ENCODE measurements at regions not wholly inside any gene's neighbourhood (a gene's known extent, or its start where the extent isn't known, plus 50 kb on each side); places are given as distances from the start of the nearest gene placed in this dataset.
"Not testable (repeated sequence)": the region's sequence is repeated elsewhere in the genome, so short reads cannot be mapped to it uniquely, and the experiment has no call there.

DNA sequence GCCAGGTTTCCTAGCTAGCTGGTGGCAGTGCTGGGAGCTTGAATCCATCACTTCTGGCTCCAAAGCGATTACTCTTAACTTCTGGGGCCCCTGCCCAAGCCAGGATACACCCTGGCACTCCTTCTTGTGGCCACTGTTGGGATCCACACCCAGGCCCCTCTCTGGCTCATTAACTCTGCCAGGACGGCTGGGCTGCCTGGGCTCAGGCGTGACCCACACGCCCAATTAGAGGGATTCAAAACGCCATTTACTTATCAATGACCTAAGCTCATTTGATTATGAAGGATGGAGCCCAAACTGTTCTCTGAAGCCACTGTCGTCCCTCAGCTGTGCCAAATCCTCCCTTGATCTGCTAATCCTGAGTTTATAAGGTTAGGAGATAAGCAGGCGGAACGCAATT is 79.7 kb upstream of the BRD7 start:
- 68% methylated on average over 8 of the region's 8 CpGs for WGBS
- no peaks in the 10 kb centered on the region for H3K36me3 ChIP-seq (ENCODE audit: control insufficient read depth in 4 of 4, insufficient read depth in 3 of 4, low read depth in 1 of 4, low read length in 3 of 4)
- H3K27ac ChIP-seq (ENCODE audit: low read depth in 1 of 2, low read length in 2 of 2) = no peak overlapping the region
- no peak overlapping the region for H3K4me3 ChIP-seq (ENCODE audit: low read depth in 1 of 3, low read length in 3 of 3)
- no peak overlapping the region for H3K9ac ChIP-seq (ENCODE audit: low read depth in 1 of 2, low read length in 2 of 2)
- H3K27me3 ChIP-seq (ENCODE audit: control insufficient read depth in 4 of 4, insufficient read depth in 4 of 4, low read length in 3 of 4) = no peaks in the 10 kb centered on the region
- no peaks in the 10 kb centered on the region for H3K4me1 ChIP-seq (ENCODE audit: control insufficient read depth in 4 of 4, insufficient read depth in 4 of 4, low read length in 3 of 4)
- H3K9me3 ChIP-seq (ENCODE audit: control insufficient read depth in 4 of 4, low read length in 3 of 4) = no peaks in the 10 kb centered on the region
- DNase-seq (ENCODE audit: low spot score) = no peak
- TF ChIP-seq YY1 (IDR thresholded peaks at IDR 0.05) (no peak), RXRA (IDR thresholded peaks at IDR 0.05) (no peak)
- TF ChIP-seq, protein P1, sequence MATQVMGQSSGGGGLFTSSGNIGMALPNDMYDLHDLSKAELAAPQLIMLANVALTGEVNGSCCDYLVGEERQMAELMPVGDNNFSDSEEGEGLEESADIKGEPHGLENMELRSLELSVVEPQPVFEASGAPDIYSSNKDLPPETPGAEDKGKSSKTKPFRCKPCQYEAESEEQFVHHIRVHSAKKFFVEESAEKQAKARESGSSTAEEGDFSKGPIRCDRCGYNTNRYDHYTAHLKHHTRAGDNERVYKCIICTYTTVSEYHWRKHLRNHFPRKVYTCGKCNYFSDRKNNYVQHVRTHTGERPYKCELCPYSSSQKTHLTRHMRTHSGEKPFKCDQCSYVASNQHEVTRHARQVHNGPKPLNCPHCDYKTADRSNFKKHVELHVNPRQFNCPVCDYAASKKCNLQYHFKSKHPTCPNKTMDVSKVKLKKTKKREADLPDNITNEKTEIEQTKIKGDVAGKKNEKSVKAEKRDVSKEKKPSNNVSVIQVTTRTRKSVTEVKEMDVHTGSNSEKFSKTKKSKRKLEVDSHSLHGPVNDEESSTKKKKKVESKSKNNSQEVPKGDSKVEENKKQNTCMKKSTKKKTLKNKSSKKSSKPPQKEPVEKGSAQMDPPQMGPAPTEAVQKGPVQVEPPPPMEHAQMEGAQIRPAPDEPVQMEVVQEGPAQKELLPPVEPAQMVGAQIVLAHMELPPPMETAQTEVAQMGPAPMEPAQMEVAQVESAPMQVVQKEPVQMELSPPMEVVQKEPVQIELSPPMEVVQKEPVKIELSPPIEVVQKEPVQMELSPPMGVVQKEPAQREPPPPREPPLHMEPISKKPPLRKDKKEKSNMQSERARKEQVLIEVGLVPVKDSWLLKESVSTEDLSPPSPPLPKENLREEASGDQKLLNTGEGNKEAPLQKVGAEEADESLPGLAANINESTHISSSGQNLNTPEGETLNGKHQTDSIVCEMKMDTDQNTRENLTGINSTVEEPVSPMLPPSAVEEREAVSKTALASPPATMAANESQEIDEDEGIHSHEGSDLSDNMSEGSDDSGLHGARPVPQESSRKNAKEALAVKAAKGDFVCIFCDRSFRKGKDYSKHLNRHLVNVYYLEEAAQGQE (IDR thresholded peaks at IDR 0.05) = no peak
- TF ChIP-seq, protein P2, sequence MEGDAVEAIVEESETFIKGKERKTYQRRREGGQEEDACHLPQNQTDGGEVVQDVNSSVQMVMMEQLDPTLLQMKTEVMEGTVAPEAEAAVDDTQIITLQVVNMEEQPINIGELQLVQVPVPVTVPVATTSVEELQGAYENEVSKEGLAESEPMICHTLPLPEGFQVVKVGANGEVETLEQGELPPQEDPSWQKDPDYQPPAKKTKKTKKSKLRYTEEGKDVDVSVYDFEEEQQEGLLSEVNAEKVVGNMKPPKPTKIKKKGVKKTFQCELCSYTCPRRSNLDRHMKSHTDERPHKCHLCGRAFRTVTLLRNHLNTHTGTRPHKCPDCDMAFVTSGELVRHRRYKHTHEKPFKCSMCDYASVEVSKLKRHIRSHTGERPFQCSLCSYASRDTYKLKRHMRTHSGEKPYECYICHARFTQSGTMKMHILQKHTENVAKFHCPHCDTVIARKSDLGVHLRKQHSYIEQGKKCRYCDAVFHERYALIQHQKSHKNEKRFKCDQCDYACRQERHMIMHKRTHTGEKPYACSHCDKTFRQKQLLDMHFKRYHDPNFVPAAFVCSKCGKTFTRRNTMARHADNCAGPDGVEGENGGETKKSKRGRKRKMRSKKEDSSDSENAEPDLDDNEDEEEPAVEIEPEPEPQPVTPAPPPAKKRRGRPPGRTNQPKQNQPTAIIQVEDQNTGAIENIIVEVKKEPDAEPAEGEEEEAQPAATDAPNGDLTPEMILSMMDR (IDR thresholded peaks at IDR 0.05; ENCODE audit: low read depth, low read length, missing input control) = no peak
- TF ChIP-seq, protein P3, sequence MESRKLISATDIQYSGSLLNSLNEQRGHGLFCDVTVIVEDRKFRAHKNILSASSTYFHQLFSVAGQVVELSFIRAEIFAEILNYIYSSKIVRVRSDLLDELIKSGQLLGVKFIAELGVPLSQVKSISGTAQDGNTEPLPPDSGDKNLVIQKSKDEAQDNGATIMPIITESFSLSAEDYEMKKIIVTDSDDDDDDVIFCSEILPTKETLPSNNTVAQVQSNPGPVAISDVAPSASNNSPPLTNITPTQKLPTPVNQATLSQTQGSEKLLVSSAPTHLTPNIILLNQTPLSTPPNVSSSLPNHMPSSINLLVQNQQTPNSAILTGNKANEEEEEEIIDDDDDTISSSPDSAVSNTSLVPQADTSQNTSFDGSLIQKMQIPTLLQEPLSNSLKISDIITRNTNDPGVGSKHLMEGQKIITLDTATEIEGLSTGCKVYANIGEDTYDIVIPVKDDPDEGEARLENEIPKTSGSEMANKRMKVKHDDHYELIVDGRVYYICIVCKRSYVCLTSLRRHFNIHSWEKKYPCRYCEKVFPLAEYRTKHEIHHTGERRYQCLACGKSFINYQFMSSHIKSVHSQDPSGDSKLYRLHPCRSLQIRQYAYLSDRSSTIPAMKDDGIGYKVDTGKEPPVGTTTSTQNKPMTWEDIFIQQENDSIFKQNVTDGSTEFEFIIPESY (IDR thresholded peaks at IDR 0.05) = no peak

DNA sequence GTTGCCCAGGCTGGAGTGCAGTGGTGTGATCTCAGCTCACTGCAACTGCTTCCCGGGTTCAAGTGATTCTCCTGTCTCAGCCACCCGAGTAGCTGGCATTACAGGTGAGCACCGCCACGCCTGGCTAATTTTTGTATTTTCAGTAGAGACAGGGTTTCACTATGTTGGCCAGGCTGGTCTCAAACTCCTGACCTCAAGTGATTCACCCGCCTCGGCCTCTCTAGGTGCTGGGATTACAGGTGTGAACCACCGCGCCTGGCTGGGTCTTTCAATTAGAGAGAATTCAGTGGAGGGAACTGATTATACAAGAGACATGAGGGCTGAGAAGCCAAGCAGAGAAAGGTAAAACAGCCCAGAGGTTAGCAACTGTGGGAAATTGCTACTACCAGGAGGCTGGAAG is 78.6 kb upstream of the BRD7 start:
- H3K36me3 ChIP-seq (ENCODE audit: control insufficient read depth in 4 of 4, insufficient read depth in 3 of 4, low read depth in 1 of 4, low read length in 3 of 4) = not testable (repeated sequence)
- 83% methylated on average over 8 of the region's 8 CpGs for WGBS

DNA sequence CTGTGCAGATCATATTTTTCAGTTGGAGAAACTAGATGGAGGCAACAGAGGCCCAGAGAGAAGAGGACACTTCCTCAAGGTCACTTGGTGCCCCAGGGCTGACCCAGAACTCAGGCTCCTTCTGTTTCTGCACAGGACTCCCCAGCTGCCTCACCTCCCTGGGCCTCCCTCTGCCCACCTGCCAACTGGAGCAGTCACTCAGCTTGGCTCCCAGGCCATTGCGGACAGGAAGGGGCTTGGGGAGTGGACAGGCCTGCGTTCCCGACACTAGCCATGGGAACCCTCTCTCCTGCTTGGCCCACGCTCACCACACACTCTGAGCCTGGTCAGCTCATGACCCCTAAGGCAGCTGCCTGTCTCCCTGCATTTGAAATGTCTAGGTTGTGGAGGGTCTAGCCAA is 78.1 kb upstream of the BRD7 start:
- peaks cover 4 to 7% (median 6%) of the 10 kb centered on the region in 4 donors for H3K9me3 ChIP-seq (ENCODE audit: control insufficient read depth in 4 of 4, low read length in 3 of 4)
- no peaks in the 10 kb centered on the region for H3K27me3 ChIP-seq (ENCODE audit: control insufficient read depth in 4 of 4, insufficient read depth in 4 of 4, low read length in 3 of 4)
- H3K4me1 ChIP-seq (ENCODE audit: control insufficient read depth in 4 of 4, insufficient read depth in 4 of 4, low read length in 3 of 4) = no peaks in the 10 kb centered on the region
- H3K9ac ChIP-seq (ENCODE audit: low read depth in 1 of 2, low read length in 2 of 2) = no peak overlapping the region
- 84% methylated on average over 4 of the region's 4 CpGs for WGBS
- no peak for DNase-seq (ENCODE audit: low spot score)
- H3K4me3 ChIP-seq (ENCODE audit: low read depth in 1 of 3, low read length in 3 of 3) = no peak overlapping the region
- no peak overlapping the region for H3K27ac ChIP-seq (ENCODE audit: low read depth in 1 of 2, low read length in 2 of 2)
- TF ChIP-seq FOXA1 (IDR thresholded peaks at IDR 0.05) = no peak
- no peak for TF ChIP-seq HNF4G (IDR thresholded peaks at IDR 0.05)
- H3K36me3 ChIP-seq (ENCODE audit: control insufficient read depth in 4 of 4, insufficient read depth in 3 of 4, low read depth in 1 of 4, low read length in 3 of 4) = no peaks in the 10 kb centered on the region

More for the DNA sequence above, 78.6 kb upstream of the BRD7 start:
- H3K27me3 ChIP-seq (ENCODE audit: control insufficient read depth in 4 of 4, insufficient read depth in 4 of 4, low read length in 3 of 4); H3K9ac ChIP-seq (ENCODE audit: low read depth in 1 of 2, low read length in 2 of 2); DNase-seq (ENCODE audit: low spot score); H3K4me3 ChIP-seq (ENCODE audit: low read depth in 1 of 3, low read length in 3 of 3); H3K9me3 ChIP-seq (ENCODE audit: control insufficient read depth in 4 of 4, low read length in 3 of 4); H3K27ac ChIP-seq (ENCODE audit: low read depth in 1 of 2, low read length in 2 of 2); H3K4me1 ChIP-seq (ENCODE audit: control insufficient read depth in 4 of 4, insufficient read depth in 4 of 4, low read length in 3 of 4): not testable (repeated sequence)
